Progenitor cell of endocrine pancreas (in vitro differentiated cells): ENCODE measurements at regions not wholly inside any gene's neighbourhood (a gene's known extent, or its start where the extent isn't known, plus 50 kb on each side); places are given as distances from the start of the nearest gene placed in this dataset.

Experiments used
- DNase-seq: peaks from one replicate; pipeline ENCODE4 v3.0.0; 2021; ENCODE audit warnings: low spot score; ENCODE audit not compliant: unreplicated experiment
- H3K27ac Mint-ChIP-seq: 2 replicates; pipeline ENCODE4 v1.8.0; 2021; ENCODE audit warnings: mild to moderate bottlenecking, moderate library complexity, mixed read lengths
- H3K27me3 Mint-ChIP-seq: 2 replicates; pipeline ENCODE4 v1.8.0; 2021; ENCODE audit warnings: mixed read lengths
- H3K36me3 Mint-ChIP-seq: 2 replicates; pipeline ENCODE4 v1.8.0; 2022; ENCODE audit warnings: mixed read lengths; ENCODE audit not compliant: insufficient read depth
- H3K4me1 Mint-ChIP-seq: 2 replicates; pipeline ENCODE4 v1.8.0; 2021; ENCODE audit warnings: low read depth, mixed read lengths
- H3K4me3 Mint-ChIP-seq: 2 replicates; pipeline ENCODE4 v1.8.0; 2021; ENCODE audit warnings: low read depth, mild to moderate bottlenecking, moderate library complexity, mixed read lengths
- H3K9me3 Mint-ChIP-seq: 2 replicates; pipeline ENCODE4 v1.8.0; 2021; ENCODE audit warnings: low read depth, mixed read lengths
- CTCF ChIP-seq: fragments of 200-600 bp; sonication (generic); IDR thresholded peaks from one replicate; pipeline ENCODE4 v1.5.0; 2021; ENCODE audit warnings: antibody characterized with exemption, mild to moderate bottlenecking; ENCODE audit not compliant: unreplicated experiment

GRCh38 chr16:56122251-56122650 is 69.0 kb upstream of the GNAO1 start:
- Mint-ChIP-seq H3K36me3 (no peaks in the 10 kb centered on the region), H3K4me1 (no peaks in the 10 kb centered on the region), H3K9me3 (no peaks in the 10 kb centered on the region), H3K4me3 (no peak overlapping the region), H3K27me3 (peaks cover 10% of the 10 kb centered on the region), H3K27ac (no peak overlapping the region)
- no peak for TF ChIP-seq CTCF
- DNase-seq, result no peak

GRCh38 chr16:56121156-56121500 is 70.2 kb upstream of the GNAO1 start:
- DNase-seq, result no peak
- H3K9me3 Mint-ChIP-seq, result no peaks in the 10 kb centered on the region
- no peak overlapping the region for H3K27ac Mint-ChIP-seq
- H3K4me3 Mint-ChIP-seq, result no peak overlapping the region
- H3K36me3 Mint-ChIP-seq, result no peaks in the 10 kb centered on the region
- no peaks in the 10 kb centered on the region for H3K4me1 Mint-ChIP-seq
- peaks cover 10% of the 10 kb centered on the region for H3K27me3 Mint-ChIP-seq
- TF ChIP-seq CTCF, result no peak

- Mint-ChIP-seq H3K27ac (no peak overlapping the region), H3K4me3 (no peak overlapping the region), H3K4me1 (no peaks in the 10 kb centered on the region), H3K9me3 (no peaks in the 10 kb centered on the region), H3K36me3 (no peaks in the 10 kb centered on the region), H3K27me3 (peaks cover 9% of the 10 kb centered on the region)
- no peak for DNase-seq
- TF ChIP-seq CTCF, result no peak
Observed at GRCh38 chr16:56120447-56121155, 70.7 kb upstream of the GNAO1 start.

GRCh38 chr16:56119133-56119532 is 72.2 kb upstream of the GNAO1 start:
- peaks cover 7% of the 10 kb centered on the region for H3K27me3 Mint-ChIP-seq
- no peaks in the 10 kb centered on the region for H3K9me3 Mint-ChIP-seq
- H3K27ac Mint-ChIP-seq, result no peak overlapping the region
- no peak overlapping the region for H3K4me3 Mint-ChIP-seq
- no peaks in the 10 kb centered on the region for H3K36me3 Mint-ChIP-seq
- H3K4me1 Mint-ChIP-seq, result no peaks in the 10 kb centered on the region
- no peak for TF ChIP-seq CTCF
- no peak for DNase-seq

GRCh38 chr16:56116577-56116964 is 74.7 kb upstream of the GNAO1 start:
- H3K4me3 Mint-ChIP-seq, result no peak overlapping the region
- no peak overlapping the region for H3K27ac Mint-ChIP-seq
- H3K9me3 Mint-ChIP-seq, result no peaks in the 10 kb centered on the region
- no peaks in the 10 kb centered on the region for H3K36me3 Mint-ChIP-seq
- no peak for DNase-seq
- TF ChIP-seq CTCF, result no peak
- H3K27me3 Mint-ChIP-seq, result peaks cover 7% of the 10 kb centered on the region
- no peaks in the 10 kb centered on the region for H3K4me1 Mint-ChIP-seq
